NT2/D1 (cell line): ENCODE measurements at regions not wholly inside any gene's neighbourhood (a gene's known extent, or its start where the extent isn't known, plus 50 kb on each side); places are given as distances from the start of the nearest gene placed in this dataset.

Source experiments
- DNase-seq: peaks from one replicate; pipeline ENCODE4 v3.0.0-alpha.2; 2011; ENCODE audit warnings: low read depth, low spot score
- H3K27me3 ChIP-seq: 2 replicates; pipeline ENCODE4 v1.6.0; 2011; ENCODE audit warnings: mild to moderate bottlenecking; ENCODE audit not compliant: insufficient read length, insufficient read depth
- H3K36me3 ChIP-seq: 2 replicates; pipeline ENCODE4 v1.6.1; 2011; ENCODE audit warnings: mild to moderate bottlenecking, low read length, mixed read lengths; ENCODE audit not compliant: insufficient read depth, insufficient read length
- H3K4me1 ChIP-seq: 2 replicates; pipeline ENCODE4 v1.5.1; 2011; ENCODE audit not compliant: insufficient read depth, insufficient read length
- H3K4me3 ChIP-seq: 2 replicates; pipeline ENCODE4 v1.5.1; 2011; ENCODE audit warnings: low read depth; ENCODE audit not compliant: insufficient read length
- H3K9ac ChIP-seq: 2 replicates; pipeline ENCODE4 v1.6.0; 2011; ENCODE audit warnings: low read depth; ENCODE audit not compliant: insufficient read length
- H3K9me3 ChIP-seq: 2 replicates; pipeline ENCODE4 v1.5.1; 2011; ENCODE audit warnings: mild to moderate bottlenecking, low read length; ENCODE audit not compliant: insufficient read depth
- SUZ12 ChIP-seq: IDR thresholded peaks from 2 replicates; pipeline ENCODE4 v1.6.1; 2011; ENCODE audit not compliant: insufficient read length, insufficient read depth; ENCODE audit errors: extremely low read depth
- YY1 ChIP-seq: IDR thresholded peaks from 2 replicates; pipeline ENCODE4 v1.6.1; 2011; ENCODE audit not compliant: insufficient read length, insufficient read depth
- ZNF274 ChIP-seq: IDR thresholded peaks from 2 replicates; pipeline ENCODE4 v1.6.1; 2011; ENCODE audit warnings: mild to moderate bottlenecking, low read depth, low read length

GRCh38 chr1:22247527-22248245 lies 104.8 kb upstream of the WNT4 start:
- Histone ChIP-seq H3K9ac (no peak overlapping the region), H3K4me3 (no peak overlapping the region), H3K27me3 (no peaks in the 10 kb centered on the region), H3K4me1 (peaks cover 22% of the 10 kb centered on the region), H3K36me3 (no peaks in the 10 kb centered on the region), H3K9me3 (no peaks in the 10 kb centered on the region)
- TF ChIP-seq YY1 = no peak
- no peak for TF ChIP-seq SUZ12
- TF ChIP-seq ZNF274 = no peak
- no peak for DNase-seq

- no peak overlapping the region for H3K9ac ChIP-seq
- H3K9me3 ChIP-seq = no peaks in the 10 kb centered on the region
These were observed 105.8 kb upstream of the WNT4 start for GRCh38 chr1:22248746-22249145.

GRCh38 chr1:22249928-22250680 lies 107.2 kb upstream of the WNT4 start:
- no peak overlapping the region for H3K9ac ChIP-seq
- no peaks in the 10 kb centered on the region for H3K9me3 ChIP-seq
- no peak for DNase-seq
- H3K36me3 ChIP-seq = no peaks in the 10 kb centered on the region
- H3K4me3 ChIP-seq = no peak overlapping the region
- H3K27me3 ChIP-seq = no peaks in the 10 kb centered on the region
- peaks cover 21% of the 10 kb centered on the region for H3K4me1 ChIP-seq
- no peak for TF ChIP-seq ZNF274
- no peak for TF ChIP-seq SUZ12
- no peak for TF ChIP-seq YY1

More at GRCh38 chr1:22248746-22249145, 105.8 kb upstream of the WNT4 start:
- H3K4me1 ChIP-seq = peaks cover 22% of the 10 kb centered on the region
- no peaks in the 10 kb centered on the region for H3K27me3 ChIP-seq
- no peak for DNase-seq
- H3K4me3 ChIP-seq = no peak overlapping the region
- no peaks in the 10 kb centered on the region for H3K36me3 ChIP-seq
- TF ChIP-seq SUZ12 (no peak), ZNF274 (no peak), YY1 (no peak)

GRCh38 chr1:22250724-22251123 lies 107.8 kb upstream of the WNT4 start:
- no peaks in the 10 kb centered on the region for H3K36me3 ChIP-seq
- H3K4me3 ChIP-seq = no peak overlapping the region
- no peak overlapping the region for H3K9ac ChIP-seq
- H3K27me3 ChIP-seq = no peaks in the 10 kb centered on the region
- no peaks in the 10 kb centered on the region for H3K9me3 ChIP-seq
- peaks cover 21% of the 10 kb centered on the region for H3K4me1 ChIP-seq
- no peak for DNase-seq
- TF ChIP-seq SUZ12 = no peak
- no peak for TF ChIP-seq ZNF274
- no peak for TF ChIP-seq YY1

GRCh38 chr1:22252251-22252650 lies 109.4 kb upstream of the WNT4 start:
- Histone ChIP-seq H3K4me1 (peaks cover 13% of the 10 kb centered on the region), H3K4me3 (no peak overlapping the region), H3K9me3 (no peaks in the 10 kb centered on the region), H3K36me3 (no peaks in the 10 kb centered on the region), H3K27me3 (no peaks in the 10 kb centered on the region), H3K9ac (no peak overlapping the region)
- TF ChIP-seq SUZ12 = no peak
- TF ChIP-seq ZNF274 = no peak
- TF ChIP-seq YY1 = no peak
- DNase-seq = no peak

- no peaks in the 10 kb centered on the region for H3K36me3 ChIP-seq
- peaks cover 18% of the 10 kb centered on the region for H3K4me1 ChIP-seq
- H3K9ac ChIP-seq = no peak overlapping the region
- H3K4me3 ChIP-seq = no peak overlapping the region
- no peak for DNase-seq
- H3K9me3 ChIP-seq = no peaks in the 10 kb centered on the region
- H3K27me3 ChIP-seq = no peaks in the 10 kb centered on the region
- TF ChIP-seq SUZ12 = no peak
- no peak for TF ChIP-seq ZNF274
- TF ChIP-seq YY1 = no peak
These were observed 110.3 kb upstream of the WNT4 start for GRCh38 chr1:22253012-22253790.

- H3K9ac ChIP-seq = peak overlapping the region; percentile 3
- no peaks in the 10 kb centered on the region for H3K36me3 ChIP-seq
- peaks cover 18% of the 10 kb centered on the region for H3K4me1 ChIP-seq
- TF ChIP-seq SUZ12 (no peak), ZNF274 (no peak), YY1 (no peak)
- H3K27me3 ChIP-seq = no peaks in the 10 kb centered on the region
- no peaks in the 10 kb centered on the region for H3K9me3 ChIP-seq
- H3K4me3 ChIP-seq = no peak overlapping the region
- DNase-seq = no peak
These were observed 111.9 kb upstream of the WNT4 start for GRCh38 chr1:22254756-22255155.
